ENCODE measurements at regions not wholly inside any gene's neighbourhood (a gene's known extent, or its start where the extent isn't known, plus 50 kb on each side); places are given as distances from the start of the nearest gene placed in this dataset.

- Histone ChIP-seq H3K27me3 (ENCODE audit: insufficient read depth, poor library complexity, severe bottlenecking) (no peaks in the 10 kb centered on the region), H3K4me3 (replicated peaks; ENCODE audit: insufficient read depth, low read length) (no peak overlapping the region), H3K27ac (replicated peaks) (no peak overlapping the region)
- TF ChIP-seq REST (IDR thresholded peaks at IDR 0.05; ENCODE audit: insufficient replicate concordance, low read depth) (no peak), POLR2AphosphoS5 (IDR thresholded peaks at IDR 0.05; ENCODE audit: low read depth) (no peak), SPI1 (IDR thresholded peaks at IDR 0.05; ENCODE audit: borderline replicate concordance, low read depth) (no peak), GABPA (IDR thresholded peaks at IDR 0.05; ENCODE audit: low read depth) (no peak)
- TF ChIP-seq, protein P1, sequence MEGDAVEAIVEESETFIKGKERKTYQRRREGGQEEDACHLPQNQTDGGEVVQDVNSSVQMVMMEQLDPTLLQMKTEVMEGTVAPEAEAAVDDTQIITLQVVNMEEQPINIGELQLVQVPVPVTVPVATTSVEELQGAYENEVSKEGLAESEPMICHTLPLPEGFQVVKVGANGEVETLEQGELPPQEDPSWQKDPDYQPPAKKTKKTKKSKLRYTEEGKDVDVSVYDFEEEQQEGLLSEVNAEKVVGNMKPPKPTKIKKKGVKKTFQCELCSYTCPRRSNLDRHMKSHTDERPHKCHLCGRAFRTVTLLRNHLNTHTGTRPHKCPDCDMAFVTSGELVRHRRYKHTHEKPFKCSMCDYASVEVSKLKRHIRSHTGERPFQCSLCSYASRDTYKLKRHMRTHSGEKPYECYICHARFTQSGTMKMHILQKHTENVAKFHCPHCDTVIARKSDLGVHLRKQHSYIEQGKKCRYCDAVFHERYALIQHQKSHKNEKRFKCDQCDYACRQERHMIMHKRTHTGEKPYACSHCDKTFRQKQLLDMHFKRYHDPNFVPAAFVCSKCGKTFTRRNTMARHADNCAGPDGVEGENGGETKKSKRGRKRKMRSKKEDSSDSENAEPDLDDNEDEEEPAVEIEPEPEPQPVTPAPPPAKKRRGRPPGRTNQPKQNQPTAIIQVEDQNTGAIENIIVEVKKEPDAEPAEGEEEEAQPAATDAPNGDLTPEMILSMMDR (IDR thresholded peaks at IDR 0.05; ENCODE audit: insufficient read depth, low read length): no peak
- DNase-seq (ENCODE audit: low read depth in 1 of 2, low spot score in 1 of 2): no peak
Observed at GRCh38 chr16:86347090-86347489, 163.2 kb upstream of the FOXF1 start.

DNA sequence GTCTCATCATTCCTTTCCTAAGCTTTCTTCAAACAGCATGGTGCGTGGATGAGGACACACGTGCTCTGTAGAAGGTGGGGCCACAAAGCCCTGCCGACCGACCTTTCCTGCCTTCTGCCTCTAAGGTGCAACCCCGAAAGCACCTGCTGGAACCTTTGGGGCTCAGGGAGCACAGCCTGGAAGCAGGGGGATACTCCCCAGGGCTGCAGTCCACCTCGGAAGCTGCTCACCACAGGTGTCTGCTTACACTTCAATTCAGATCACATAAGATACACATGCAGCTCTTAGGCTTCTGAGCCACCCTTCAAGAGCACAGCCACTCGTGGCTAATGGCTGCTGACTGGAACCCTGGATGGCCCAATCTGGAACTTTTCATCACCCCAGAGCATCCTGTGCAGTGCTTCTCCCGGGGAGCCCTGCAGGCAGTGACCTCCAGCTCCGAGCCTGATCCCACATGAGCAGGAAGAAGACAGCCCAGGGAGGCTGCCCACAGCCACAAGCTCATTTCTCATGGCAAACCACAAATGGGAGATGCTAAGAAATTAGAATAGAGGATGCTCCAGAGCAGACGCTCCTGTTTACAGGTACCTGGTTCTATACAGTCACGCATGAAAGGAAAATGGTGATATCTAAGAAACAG is 162.3 kb upstream of the FOXF1 start:
- Histone ChIP-seq H3K4me3 (replicated peaks; ENCODE audit: insufficient read depth, low read length) (no peak overlapping the region), H3K27ac (replicated peaks) (no peak overlapping the region), H3K27me3 (ENCODE audit: insufficient read depth, poor library complexity, severe bottlenecking) (no peaks in the 10 kb centered on the region)
- TF ChIP-seq POLR2AphosphoS5 (IDR thresholded peaks at IDR 0.05; ENCODE audit: low read depth) (no peak), GABPA (IDR thresholded peaks at IDR 0.05; ENCODE audit: low read depth) (no peak), SPI1 (IDR thresholded peaks at IDR 0.05; ENCODE audit: borderline replicate concordance, low read depth) (no peak), REST (IDR thresholded peaks at IDR 0.05; ENCODE audit: insufficient replicate concordance, low read depth) (no peak)
- TF ChIP-seq, protein P1 (IDR thresholded peaks at IDR 0.05; ENCODE audit: insufficient read depth, low read length): no peak
- DNase-seq (ENCODE audit: low read depth in 1 of 2, low spot score in 1 of 2): no peak

DNA sequence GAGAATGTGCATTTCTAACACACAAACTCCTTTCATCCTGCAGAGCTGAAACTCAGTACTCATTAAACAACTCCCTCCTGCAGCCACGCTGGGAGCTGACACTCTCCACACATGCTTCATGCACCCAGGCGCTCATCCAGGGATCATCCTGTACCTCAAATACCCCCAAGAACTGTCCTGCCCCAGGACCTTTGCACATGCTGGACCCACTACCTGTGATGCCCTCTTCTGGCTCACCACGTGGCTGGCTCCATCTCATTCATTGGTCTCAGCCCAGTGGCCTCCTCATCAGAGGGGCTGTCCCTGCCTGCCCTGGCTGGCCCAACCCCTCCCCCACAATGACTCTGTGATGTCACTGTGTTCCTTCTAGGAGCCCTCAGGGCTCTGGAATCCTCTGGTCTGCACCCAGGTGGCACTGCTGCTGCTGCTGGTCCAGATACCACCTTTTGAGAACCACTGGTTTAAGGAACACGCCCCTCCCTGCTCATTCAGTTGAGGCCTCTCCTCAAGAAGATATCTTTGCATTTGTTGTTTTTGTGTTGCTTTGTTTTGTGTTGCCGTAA is 160.9 kb upstream of the FOXF1 start:
- Histone ChIP-seq H3K27me3 (ENCODE audit: insufficient read depth, poor library complexity, severe bottlenecking) (no peaks in the 10 kb centered on the region), H3K4me3 (replicated peaks; ENCODE audit: insufficient read depth, low read length) (no peak overlapping the region), H3K27ac (replicated peaks) (no peak overlapping the region)
- no peak for TF ChIP-seq SPI1 (IDR thresholded peaks at IDR 0.05; ENCODE audit: borderline replicate concordance, low read depth)
- TF ChIP-seq REST (IDR thresholded peaks at IDR 0.05; ENCODE audit: insufficient replicate concordance, low read depth): no peak
- no peak for TF ChIP-seq GABPA (IDR thresholded peaks at IDR 0.05; ENCODE audit: low read depth)
- TF ChIP-seq, protein P1 (IDR thresholded peaks at IDR 0.05; ENCODE audit: insufficient read depth, low read length): no peak
- TF ChIP-seq POLR2AphosphoS5 (IDR thresholded peaks at IDR 0.05; ENCODE audit: low read depth): no peak
- no peak for DNase-seq (ENCODE audit: low read depth in 1 of 2, low spot score in 1 of 2)

All from HL-60 (cell line).